ENCODE measurements at regions not wholly inside any gene's neighbourhood (a gene's known extent, or its start where the extent isn't known, plus 50 kb on each side); places are given as distances from the start of the nearest gene placed in this dataset.

DNA sequence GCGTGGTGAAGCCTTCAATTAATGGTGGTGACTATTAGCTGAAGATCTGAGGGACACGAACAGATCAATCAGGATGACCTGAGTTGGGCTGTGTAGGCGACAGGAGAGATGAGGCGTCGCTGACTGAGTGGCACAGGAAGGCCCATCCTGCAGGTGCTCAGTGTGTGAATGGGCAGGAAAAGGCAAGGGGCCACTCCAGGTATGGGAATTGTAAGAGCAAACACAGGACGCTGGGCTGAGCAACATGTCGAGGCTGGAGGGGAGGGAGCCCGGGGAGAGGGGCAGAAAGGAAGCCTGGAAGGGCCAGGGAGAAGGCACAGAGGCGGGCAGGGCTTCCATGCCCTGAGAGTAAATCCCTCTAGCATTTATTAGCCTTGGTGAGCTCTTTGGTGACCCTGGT, 151.0 kb downstream of the VEGFA start (continued):
- TF ChIP-seq CC2D1A (CRISPR knock-in tag; IDR thresholded peaks at IDR 0.05) (no peak), ZMYM3 (CRISPR knock-in tag; IDR thresholded peaks at IDR 0.05) (0 out of 2 replicates have a peak, but pooled peaks have one; percentile 1), HNRNPL (IDR thresholded peaks at IDR 0.05; ENCODE audit: low read depth, low read length) (0 out of 2 replicates have a peak, but pooled peaks have one; percentile 32), ZC3H13 (CRISPR knock-in tag; IDR thresholded peaks at IDR 0.05) (no peak), ZMYM4 (CRISPR knock-in tag; IDR thresholded peaks at IDR 0.05) (no peak), SMAD9 (CRISPR knock-in tag; IDR thresholded peaks at IDR 0.05) (no peak), TCF7L2 (IDR thresholded peaks at IDR 0.05; ENCODE audit: low read depth, low read length) (no peak), FIP1L1 (IDR thresholded peaks at IDR 0.05; ENCODE audit: borderline replicate concordance, insufficient read depth, low read depth, low read length) (no peak), AHR (CRISPR knock-in tag; IDR thresholded peaks at IDR 0.05) (peak; percentile 26; the same call in 1 of the 2 replicates), ZNF253 (CRISPR knock-in tag; IDR thresholded peaks at IDR 0.05; ENCODE audit: borderline replicate concordance) (no peak), BCL6 (CRISPR knock-in tag; IDR thresholded peaks at IDR 0.05) (no peak), SAP130 (CRISPR knock-in tag; IDR thresholded peaks at IDR 0.05; ENCODE audit: low read depth) (no peak), HNRNPUL1 (IDR thresholded peaks at IDR 0.05; ENCODE audit: low read depth, low read length) (no peak), THRA (CRISPR knock-in tag; IDR thresholded peaks at IDR 0.05; ENCODE audit: borderline replicate concordance) (no peak), ERF (CRISPR knock-in tag; IDR thresholded peaks at IDR 0.05) (no peak)
- TF ChIP-seq, protein P1, sequence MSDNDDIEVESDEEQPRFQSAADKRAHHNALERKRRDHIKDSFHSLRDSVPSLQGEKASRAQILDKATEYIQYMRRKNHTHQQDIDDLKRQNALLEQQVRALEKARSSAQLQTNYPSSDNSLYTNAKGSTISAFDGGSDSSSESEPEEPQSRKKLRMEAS (IDR thresholded peaks at IDR 0.05): 0 out of 2 replicates have a peak, but pooled peaks have one; percentile 22
- TF ChIP-seq, protein P2, sequence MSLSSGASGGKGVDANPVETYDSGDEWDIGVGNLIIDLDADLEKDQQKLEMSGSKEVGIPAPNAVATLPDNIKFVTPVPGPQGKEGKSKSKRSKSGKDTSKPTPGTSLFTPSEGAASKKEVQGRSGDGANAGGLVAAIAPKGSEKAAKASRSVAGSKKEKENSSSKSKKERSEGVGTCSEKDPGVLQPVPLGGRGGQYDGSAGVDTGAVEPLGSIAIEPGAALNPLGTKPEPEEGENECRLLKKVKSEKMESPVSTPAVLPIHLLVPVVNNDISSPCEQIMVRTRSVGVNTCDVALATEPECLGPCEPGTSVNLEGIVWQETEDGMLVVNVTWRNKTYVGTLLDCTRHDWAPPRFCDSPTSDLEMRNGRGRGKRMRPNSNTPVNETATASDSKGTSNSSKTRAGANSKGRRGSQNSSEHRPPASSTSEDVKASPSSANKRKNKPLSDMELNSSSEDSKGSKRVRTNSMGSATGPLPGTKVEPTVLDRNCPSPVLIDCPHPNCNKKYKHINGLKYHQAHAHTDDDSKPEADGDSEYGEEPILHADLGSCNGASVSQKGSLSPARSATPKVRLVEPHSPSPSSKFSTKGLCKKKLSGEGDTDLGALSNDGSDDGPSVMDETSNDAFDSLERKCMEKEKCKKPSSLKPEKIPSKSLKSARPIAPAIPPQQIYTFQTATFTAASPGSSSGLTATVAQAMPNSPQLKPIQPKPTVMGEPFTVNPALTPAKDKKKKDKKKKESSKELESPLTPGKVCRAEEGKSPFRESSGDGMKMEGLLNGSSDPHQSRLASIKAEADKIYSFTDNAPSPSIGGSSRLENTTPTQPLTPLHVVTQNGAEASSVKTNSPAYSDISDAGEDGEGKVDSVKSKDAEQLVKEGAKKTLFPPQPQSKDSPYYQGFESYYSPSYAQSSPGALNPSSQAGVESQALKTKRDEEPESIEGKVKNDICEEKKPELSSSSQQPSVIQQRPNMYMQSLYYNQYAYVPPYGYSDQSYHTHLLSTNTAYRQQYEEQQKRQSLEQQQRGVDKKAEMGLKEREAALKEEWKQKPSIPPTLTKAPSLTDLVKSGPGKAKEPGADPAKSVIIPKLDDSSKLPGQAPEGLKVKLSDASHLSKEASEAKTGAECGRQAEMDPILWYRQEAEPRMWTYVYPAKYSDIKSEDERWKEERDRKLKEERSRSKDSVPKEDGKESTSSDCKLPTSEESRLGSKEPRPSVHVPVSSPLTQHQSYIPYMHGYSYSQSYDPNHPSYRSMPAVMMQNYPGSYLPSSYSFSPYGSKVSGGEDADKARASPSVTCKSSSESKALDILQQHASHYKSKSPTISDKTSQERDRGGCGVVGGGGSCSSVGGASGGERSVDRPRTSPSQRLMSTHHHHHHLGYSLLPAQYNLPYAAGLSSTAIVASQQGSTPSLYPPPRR (CRISPR knock-in tag; IDR thresholded peaks at IDR 0.05; ENCODE audit: borderline replicate concordance): 0 out of 2 replicates have a peak, but pooled peaks have one; percentile 11
- TF ChIP-seq, protein P3, sequence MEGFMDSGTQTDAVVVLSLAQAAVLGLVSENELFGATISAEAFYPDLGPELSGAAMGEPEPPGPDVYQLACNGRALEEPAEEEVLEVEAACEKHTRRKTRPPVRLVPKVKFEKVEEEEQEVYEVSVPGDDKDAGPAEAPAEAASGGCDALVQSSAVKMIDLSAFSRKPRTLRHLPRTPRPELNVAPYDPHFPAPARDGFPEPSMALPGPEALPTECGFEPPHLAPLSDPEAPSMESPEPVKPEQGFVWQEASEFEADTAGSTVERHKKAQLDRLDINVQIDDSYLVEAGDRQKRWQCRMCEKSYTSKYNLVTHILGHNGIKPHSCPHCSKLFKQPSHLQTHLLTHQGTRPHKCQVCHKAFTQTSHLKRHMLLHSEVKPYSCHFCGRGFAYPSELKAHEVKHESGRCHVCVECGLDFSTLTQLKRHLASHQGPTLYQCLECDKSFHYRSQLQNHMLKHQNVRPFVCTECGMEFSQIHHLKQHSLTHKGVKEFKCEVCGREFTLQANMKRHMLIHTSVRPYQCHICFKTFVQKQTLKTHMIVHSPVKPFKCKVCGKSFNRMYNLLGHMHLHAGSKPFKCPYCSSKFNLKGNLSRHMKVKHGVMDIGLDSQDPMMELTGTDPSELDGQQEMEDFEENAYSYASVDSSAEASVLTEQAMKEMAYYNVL (CRISPR knock-in tag; IDR thresholded peaks at IDR 0.05; ENCODE audit: borderline replicate concordance): 0 out of 2 replicates have a peak, but pooled peaks have one; percentile 21
